Dedifferentiated amniotic fluid mesenchymal stem cell (primary cell): ENCODE measurements at regions not wholly inside any gene's neighbourhood (a gene's known extent, or its start where the extent isn't known, plus 50 kb on each side); places are given as distances from the start of the nearest gene placed in this dataset.
A peak's percentile ranks its signal among the peaks of the same experiment; 100 is the strongest.

Experiments used
- DNase-seq: peaks from one replicate; pipeline ENCODE4 v3.0.0-alpha.2; 2016; ENCODE audit errors: extremely low spot score

- no peak for DNase-seq
Measured at GRCh38 chr3:118808723-118809122, 225.9 kb downstream of the IGSF11 start.

GRCh38 chr3:118809696-118810498 is 224.7 kb downstream of the IGSF11 start:
- no peak for DNase-seq

- DNase-seq, result no peak
Measured at GRCh38 chr3:118810499-118811035, 224.1 kb downstream of the IGSF11 start.

GRCh38 chr3:118811236-118811732 is 223.4 kb downstream of the IGSF11 start:
- DNase-seq, result no peak

GRCh38 chr3:118813472-118813871 is 221.2 kb downstream of the IGSF11 start:
- DNase-seq, result no peak

GRCh38 chr3:118817748-118818165 is 216.9 kb downstream of the IGSF11 start:
- peak; percentile 70 for DNase-seq

GRCh38 chr3:118818386-118818785 is 216.3 kb downstream of the IGSF11 start:
- DNase-seq, result peak; percentile 94

- no peak for DNase-seq
Measured at GRCh38 chr3:118823626-118824025, 211.0 kb downstream of the IGSF11 start.

GRCh38 chr3:118827446-118827845 is 207.2 kb downstream of the IGSF11 start:
- no peak for DNase-seq

GRCh38 chr3:118828351-118828750 is 206.3 kb downstream of the IGSF11 start:
- DNase-seq, result no peak

- DNase-seq, result no peak
Measured at GRCh38 chr3:118833075-118833474, 201.6 kb downstream of the IGSF11 start.

- no peak for DNase-seq
Measured at GRCh38 chr3:118838871-118839270, 195.8 kb downstream of the IGSF11 start.

- DNase-seq, result no peak
Measured at GRCh38 chr3:118842147-118842863, 192.3 kb downstream of the IGSF11 start.

- DNase-seq, result no peak
Measured at GRCh38 chr3:118846176-118846575, 188.5 kb downstream of the IGSF11 start.
